Mesenchymal stem cell (in vitro differentiated cells and primary cell): ENCODE measurements at regions not wholly inside any gene's neighbourhood (a gene's known extent, or its start where the extent isn't known, plus 50 kb on each side); places are given as distances from the start of the nearest gene placed in this dataset.

Experiments
- DNase-seq: peaks from one replicate; pipeline ENCODE4 v3.0.0-alpha.2; 2013
- H2AFZ ChIP-seq: one replicate; pipeline ENCODE4 v1.6.1; 2013; ENCODE audit warnings: low read depth, mild to moderate bottlenecking, control low read depth, inconsistent platforms, low read length, moderate library complexity
- H2AK5ac ChIP-seq: 2 replicates; pipeline ENCODE4 v1.6.1; 2013; ENCODE audit warnings: low read length, moderate library complexity, mild to moderate bottlenecking, inconsistent platforms; ENCODE audit not compliant: severe bottlenecking
- H2BK120ac ChIP-seq: one replicate; pipeline ENCODE4 v1.6.1; 2013; ENCODE audit warnings: low read depth, mild to moderate bottlenecking, inconsistent platforms, low read length, moderate library complexity
- H2BK12ac ChIP-seq, 2 experiments: one replicate each; pipeline ENCODE4 v1.6.1; 2013; ENCODE audit warnings: inconsistent platforms in 2 of 2, low read length in 2 of 2, mild to moderate bottlenecking in 2 of 2, moderate library complexity in 2 of 2, control low read depth in 1 of 2
- H2BK15ac ChIP-seq: one replicate; pipeline ENCODE4 v1.6.1; 2013; ENCODE audit warnings: mild to moderate bottlenecking, low read depth, inconsistent platforms; ENCODE audit not compliant: poor library complexity, severe bottlenecking
- H2BK5ac ChIP-seq: 2 replicates; pipeline ENCODE4 v1.6.1; 2013; ENCODE audit warnings: low read depth, mild to moderate bottlenecking, low read length, control low read depth, inconsistent platforms; ENCODE audit not compliant: poor library complexity, severe bottlenecking
- H3K14ac ChIP-seq, 2 experiments: one replicate each; pipeline ENCODE4 v1.6.1; 2013; ENCODE audit warnings: inconsistent platforms in 2 of 2, low read length in 2 of 2, control low read depth in 1 of 2, mild to moderate bottlenecking in 1 of 2, moderate library complexity in 1 of 2
- H3K18ac ChIP-seq, 2 experiments: one replicate each; pipeline ENCODE4 v1.6.1; 2013; ENCODE audit warnings: inconsistent platforms in 2 of 2, low read length in 2 of 2, control low read depth in 1 of 2, low read depth in 1 of 2, mild to moderate bottlenecking in 1 of 2
- H3K23ac ChIP-seq, 2 experiments: one replicate each; pipeline ENCODE4 v1.6.1; 2013; ENCODE audit warnings: inconsistent platforms in 2 of 2, low read length in 2 of 2, mild to moderate bottlenecking in 2 of 2, moderate library complexity in 2 of 2, control low read depth in 1 of 2
- H3K27ac ChIP-seq: 2 replicates; pipeline ENCODE4 v1.5.1; 2013; ENCODE audit warnings: mild to moderate bottlenecking, moderate library complexity, low read length, control low read depth, inconsistent platforms; ENCODE audit not compliant: poor library complexity, severe bottlenecking
- H3K27me3 ChIP-seq, 2 experiments: 2 replicates each; pipeline versions ENCODE4 v1.6.1 to v1.7.0; 2013; ENCODE audit warnings: low read length in 2 of 2, mild to moderate bottlenecking in 2 of 2, moderate library complexity in 2 of 2, control low read depth in 1 of 2, inconsistent platforms in 1 of 2; ENCODE audit not compliant: control insufficient read depth in 1 of 2, insufficient read depth in 1 of 2
- H3K36me3 ChIP-seq, 2 experiments: 2 replicates each; pipeline versions ENCODE4 v1.6.1 to v1.7.0; 2013; ENCODE audit warnings: low read length in 2 of 2, control low read depth in 1 of 2, inconsistent platforms in 1 of 2, low read depth in 1 of 2, mild to moderate bottlenecking in 1 of 2; ENCODE audit not compliant: insufficient read depth in 2 of 2, control insufficient read depth in 1 of 2
- H3K4ac ChIP-seq, 2 experiments: one replicate each; pipeline ENCODE4 v1.6.1; 2013; ENCODE audit warnings: inconsistent platforms in 2 of 2, low read length in 2 of 2, mild to moderate bottlenecking in 2 of 2, moderate library complexity in 2 of 2, control low read depth in 1 of 2, low read depth in 1 of 2
- H3K4me1 ChIP-seq: 2 replicates; pipeline ENCODE4 v1.6.1; 2013; ENCODE audit warnings: low read depth, low read length, control low read depth; ENCODE audit not compliant: control insufficient read depth, insufficient read depth
- H3K4me2 ChIP-seq: 2 replicates; pipeline ENCODE4 v1.6.1; 2013; ENCODE audit warnings: low read length, mild to moderate bottlenecking, inconsistent platforms; ENCODE audit not compliant: poor library complexity, severe bottlenecking
- H3K4me3 ChIP-seq, 2 experiments: 2 replicates each; pipeline versions ENCODE4 v1.5.1 to v1.7.0; 2013; ENCODE audit warnings: low read length in 2 of 2, mild to moderate bottlenecking in 2 of 2, control low read depth in 1 of 2, low read depth in 1 of 2; ENCODE audit not compliant: insufficient read depth in 1 of 2
- H3K79me1 ChIP-seq: replicated peaks from 2 replicates; pipeline ENCODE4 v1.6.1; 2013; ENCODE audit warnings: mild to moderate bottlenecking, control low read depth, low read length, inconsistent platforms; ENCODE audit not compliant: poor library complexity, severe bottlenecking
- H3K9ac ChIP-seq: 2 replicates; pipeline ENCODE4 v1.7.0; 2013; ENCODE audit warnings: mild to moderate bottlenecking, low read length, moderate library complexity
- H3K9me3 ChIP-seq: 2 replicates; pipeline ENCODE4 v1.7.0; 2013; ENCODE audit warnings: mild to moderate bottlenecking, low read length; ENCODE audit not compliant: control insufficient read depth
- H4K8ac ChIP-seq: one replicate; pipeline ENCODE4 v1.6.1; 2013; ENCODE audit warnings: inconsistent platforms, mild to moderate bottlenecking, low read length, moderate library complexity
- H4K91ac ChIP-seq: one replicate; pipeline ENCODE4 v1.6.1; 2013; ENCODE audit warnings: mild to moderate bottlenecking, low read length, inconsistent platforms
- WGBS: methylation state at CpG from one replicate; pipeline ENCODE4 v1.1.7; 2013; ENCODE audit warnings: mixed read lengths; 5-methylcytosine and 5-hydroxymethylcytosine counted together

- H2BK12ac ChIP-seq: no peak overlapping the region
- WGBS: 100% methylated on average over 2 of the region's 2 CpGs
Observed at GRCh38 chr2:65813631-65814173, 381.3 kb upstream of the SPRED2 start.

GRCh38 chr2:65812887-65813286 is 380.5 kb upstream of the SPRED2 start:
- Histone ChIP-seq H3K79me1 (no peaks in the 10 kb centered on the region), H3K36me3 (no peaks in the 10 kb centered on the region), H2AFZ (no peak overlapping the region), H4K91ac (no peak overlapping the region), H2BK15ac (no peak overlapping the region), H3K27ac (no peak overlapping the region), H2BK12ac (no peak overlapping the region), H3K4me1 (no peaks in the 10 kb centered on the region), H3K4ac (no peak overlapping the region), H3K14ac (no peak overlapping the region), H3K23ac (no peak overlapping the region), H3K9ac (no peak overlapping the region), H3K4me3 (no peak overlapping the region), H2AK5ac (no peak overlapping the region), H3K18ac (no peak overlapping the region), H4K8ac (no peak overlapping the region), H2BK120ac (no peak overlapping the region), H3K9me3 (no peaks in the 10 kb centered on the region), H3K4me2 (no peak overlapping the region), H3K27me3 (no peaks in the 10 kb centered on the region), H2BK5ac (no peak overlapping the region)
- WGBS: 84% methylated on average over 3 of the region's 3 CpGs
- no peak for DNase-seq

More at GRCh38 chr2:65813631-65814173, 381.3 kb upstream of the SPRED2 start:
- H2AK5ac ChIP-seq: no peak overlapping the region
- no peaks in the 10 kb centered on the region for H3K27me3 ChIP-seq
- H2BK15ac ChIP-seq: no peak overlapping the region
- H3K9me3 ChIP-seq: no peaks in the 10 kb centered on the region
- H3K9ac ChIP-seq: no peak overlapping the region
- no peak overlapping the region for H4K91ac ChIP-seq
- no peaks in the 10 kb centered on the region for H3K4me1 ChIP-seq
- H4K8ac ChIP-seq: no peak overlapping the region
- H3K4me3 ChIP-seq: no peak overlapping the region
- no peak overlapping the region for H2BK5ac ChIP-seq
- H2AFZ ChIP-seq: no peak overlapping the region
- DNase-seq: no peak
- no peak overlapping the region for H2BK120ac ChIP-seq
- H3K4me2 ChIP-seq: no peak overlapping the region
- H3K14ac ChIP-seq: no peak overlapping the region
- no peaks in the 10 kb centered on the region for H3K36me3 ChIP-seq
- no peak overlapping the region for H3K27ac ChIP-seq
- no peak overlapping the region for H3K18ac ChIP-seq
- H3K4ac ChIP-seq: no peak overlapping the region
- no peak overlapping the region for H3K23ac ChIP-seq
- no peaks in the 10 kb centered on the region for H3K79me1 ChIP-seq

GRCh38 chr2:65807942-65808341 is 375.5 kb upstream of the SPRED2 start:
- H3K9ac ChIP-seq: no peak overlapping the region
- H3K4me2 ChIP-seq: no peak overlapping the region
- H2BK120ac ChIP-seq: no peak overlapping the region
- H3K4me1 ChIP-seq: no peaks in the 10 kb centered on the region
- no peak for DNase-seq
- no peaks in the 10 kb centered on the region for H3K27me3 ChIP-seq
- H2AFZ ChIP-seq: no peak overlapping the region
- no peaks in the 10 kb centered on the region for H3K36me3 ChIP-seq
- H3K18ac ChIP-seq: no peak overlapping the region
- no peak overlapping the region for H2BK12ac ChIP-seq
- H3K79me1 ChIP-seq: no peaks in the 10 kb centered on the region
- WGBS: no CpG with 5 or more reads among the region's 4 CpGs
- no peak overlapping the region for H4K8ac ChIP-seq
- H2BK15ac ChIP-seq: no peak overlapping the region
- no peak overlapping the region for H2BK5ac ChIP-seq
- H2AK5ac ChIP-seq: no peak overlapping the region
- H3K4me3 ChIP-seq: no peak overlapping the region
- H3K4ac ChIP-seq: no peak overlapping the region
- no peak overlapping the region for H4K91ac ChIP-seq
- H3K9me3 ChIP-seq: peaks cover 2% of the 10 kb centered on the region
- no peak overlapping the region for H3K14ac ChIP-seq
- H3K23ac ChIP-seq: no peak overlapping the region
- no peak overlapping the region for H3K27ac ChIP-seq

- H3K79me1 ChIP-seq: no peaks in the 10 kb centered on the region
- no peaks in the 10 kb centered on the region for H3K27me3 ChIP-seq
- H3K27ac ChIP-seq: no peak overlapping the region
- no peak overlapping the region for H2AFZ ChIP-seq
- no peak overlapping the region for H3K14ac ChIP-seq
- H3K18ac ChIP-seq: no peak overlapping the region
- no peak for DNase-seq
- WGBS: 80% methylated on average over 2 of the region's 3 CpGs
- H3K4me2 ChIP-seq: no peak overlapping the region
- H3K9me3 ChIP-seq: peaks cover 2% of the 10 kb centered on the region
- H4K8ac ChIP-seq: no peak overlapping the region
- H3K4me1 ChIP-seq: no peaks in the 10 kb centered on the region
- no peak overlapping the region for H3K4ac ChIP-seq
- H3K23ac ChIP-seq: no peak overlapping the region
- no peak overlapping the region for H4K91ac ChIP-seq
- no peak overlapping the region for H2BK15ac ChIP-seq
- no peak overlapping the region for H2AK5ac ChIP-seq
- H2BK12ac ChIP-seq: no peak overlapping the region
- H2BK120ac ChIP-seq: no peak overlapping the region
- no peak overlapping the region for H3K9ac ChIP-seq
- no peak overlapping the region for H2BK5ac ChIP-seq
- H3K36me3 ChIP-seq: no peaks in the 10 kb centered on the region
- H3K4me3 ChIP-seq: no peak overlapping the region
Observed at GRCh38 chr2:65804777-65805176, 372.4 kb upstream of the SPRED2 start.
